K562 (cell line): ENCODE measurements at regions not wholly inside any gene's neighbourhood (a gene's known extent, or its start where the extent isn't known, plus 50 kb on each side); places are given as distances from the start of the nearest gene placed in this dataset.

ENCODE experiments used
- ADNP ChIP-seq: fragments of 200-800 bp; sonication (Bioruptor generic); IDR thresholded peaks from 2 replicates; pipeline ENCODE4 v1.6.1; 2016; ENCODE audit warnings: missing genetic modification characterization, missing compliant biosample characterization
- ARNT ChIP-seq, 2 experiments: fragments of 450-650 bp; IDR thresholded peaks; 2 replicates each; pipeline ENCODE4 v1.6.1; 2016; ENCODE audit warnings: mild to moderate bottlenecking in 1 of 2
- CHD4 ChIP-seq: fragments of 200-600 bp; sonication (generic); IDR thresholded peaks from 3 replicates; pipeline ENCODE4 v1.6.1; 2012; ENCODE audit warnings: low read depth, mild to moderate bottlenecking, mixed read lengths, low read length, inconsistent platforms; ENCODE audit not compliant: insufficient read depth, insufficient replicate concordance, poor library complexity, severe bottlenecking
- COPS2 ChIP-seq: fragments of 450-650 bp; conservative IDR thresholded peaks from 2 replicates; pipeline ENCODE4 v1.6.1; 2016; ENCODE audit warnings: mild to moderate bottlenecking, moderate library complexity
- HCFC1 ChIP-seq: IDR thresholded peaks from 2 replicates; pipeline ENCODE4 v1.6.1; 2012; ENCODE audit warnings: low read depth, low read length, improper control_type of control experiment
- IFI16 ChIP-seq: fragments of 250-450 bp; sonication (Bioruptor Pico); IDR thresholded peaks from 2 replicates; pipeline ENCODE4 v2.1.2; 2022; ENCODE audit warnings: mild to moderate bottlenecking, inconsistent platforms
- IRF2 ChIP-seq: sonication (generic); formaldehyde crosslinking; IDR thresholded peaks from 2 replicates; pipeline ENCODE4 v1.8.1; 2022; ENCODE audit warnings: mild to moderate bottlenecking, missing genetic modification reagents
- KDM4B ChIP-seq, 2 experiments: fragments of 450-650 bp in 1 of 2; sonication (generic) in 1 of 2; IDR thresholded peaks; 2 replicates each; pipeline ENCODE4 v1.6.1; 2016 to 2017; ENCODE audit warnings: borderline replicate concordance in 2 of 2, antibody characterized with exemption in 1 of 2, low read depth in 1 of 2, mild to moderate bottlenecking in 1 of 2
- KDM5B ChIP-seq: fragments of 200-600 bp; sonication (generic); IDR thresholded peaks from 2 replicates; pipeline ENCODE4 v1.6.1; 2012; ENCODE audit warnings: low read depth, mild to moderate bottlenecking, moderate library complexity, low read length, control low read depth, inconsistent platforms; ENCODE audit not compliant: insufficient replicate concordance
- NR2C1 ChIP-seq, 2 experiments: fragments of 450-650 bp; IDR thresholded peaks; 2 replicates each; pipeline ENCODE4 v1.6.1; 2017; ENCODE audit warnings: mild to moderate bottlenecking in 2 of 2, antibody characterized with exemption in 1 of 2, inconsistent platforms in 1 of 2, missing compliant biosample characterization in 1 of 2, missing genetic modification characterization in 1 of 2
- PCBP1 ChIP-seq: fragments of 200-400 bp; formaldehyde crosslinking; IDR thresholded peaks from 2 replicates; pipeline ENCODE4 v1.6.1; 2018; ENCODE audit warnings: mild to moderate bottlenecking, low read depth, low read length; ENCODE audit not compliant: poor library complexity, severe bottlenecking
- PHF20 ChIP-seq: fragments of 450-650 bp; IDR thresholded peaks from 2 replicates; pipeline ENCODE4 v1.6.1; 2018; ENCODE audit not compliant: partially characterized antibody
- PHF21A ChIP-seq: fragments of 450-650 bp; IDR thresholded peaks from 2 replicates; pipeline ENCODE4 v1.6.1; 2017; ENCODE audit warnings: low read depth, borderline replicate concordance
- PRPF4 ChIP-seq: fragments of 200-400 bp; formaldehyde crosslinking; IDR thresholded peaks from one replicate; pipeline ENCODE4 v1.6.1; 2017; ENCODE audit warnings: low read length, low read depth, mild to moderate bottlenecking; ENCODE audit not compliant: insufficient read depth, poor library complexity, severe bottlenecking
- RBM14 ChIP-seq: fragments of 200-400 bp; formaldehyde crosslinking; IDR thresholded peaks from 2 replicates; pipeline ENCODE4 v1.6.1; 2018; ENCODE audit warnings: low read depth, mild to moderate bottlenecking, low read length, moderate library complexity, borderline replicate concordance; ENCODE audit not compliant: insufficient read depth
- SMARCB1 ChIP-seq: IDR thresholded peaks from 2 replicates; pipeline ENCODE4 v1.6.1; 2011; ENCODE audit warnings: improper control_type of control experiment, low read depth; ENCODE audit not compliant: insufficient read length
- STAT5B ChIP-seq: fragments of 250-450 bp; sonication (Bioruptor Pico); IDR thresholded peaks from 2 replicates; pipeline ENCODE4 v1.8.0; 2021; ENCODE audit warnings: mild to moderate bottlenecking, inconsistent platforms
- ZC3H11A ChIP-seq: IDR thresholded peaks from 2 replicates; pipeline ENCODE4 v1.6.1; 2012; ENCODE audit warnings: low read depth, low read length, improper control_type of control experiment
- ZC3H8 ChIP-seq: fragments of 450-650 bp; IDR thresholded peaks from 2 replicates; pipeline ENCODE4 v1.6.1; 2017
- ZFP91 ChIP-seq: sonication (generic); formaldehyde crosslinking; IDR thresholded peaks from 2 replicates; pipeline ENCODE4 v1.8.0; 2022; ENCODE audit warnings: mild to moderate bottlenecking, missing genetic modification reagents
- ZNF140 ChIP-seq: fragments of 250-450 bp; sonication (Bioruptor Pico); IDR thresholded peaks from 2 replicates; pipeline ENCODE4 v1.8.0; 2021; ENCODE audit warnings: moderate library complexity, mild to moderate bottlenecking, inconsistent platforms
- ZNF277 ChIP-seq: fragments of 250-450 bp; sonication (Bioruptor Pico); IDR thresholded peaks from 2 replicates; pipeline ENCODE4 v1.8.0; 2022; ENCODE audit warnings: inconsistent platforms, mild to moderate bottlenecking, moderate library complexity, borderline replicate concordance
- ZNF436 ChIP-seq: fragments of 250-450, 450-650 bp; sonication (Bioruptor Pico); formaldehyde crosslinking; IDR thresholded peaks from 2 replicates; pipeline ENCODE4 v1.7.0; 2020; ENCODE audit warnings: mild to moderate bottlenecking
- ZNF699 ChIP-seq: fragments of 250-450 bp; sonication (Bioruptor Pico); IDR thresholded peaks from 2 replicates; pipeline ENCODE4 v1.8.0; 2021; ENCODE audit warnings: mild to moderate bottlenecking, moderate library complexity; ENCODE audit not compliant: insufficient replicate concordance
- TF ChIP-seq, protein P1 (sequence below): fragments of 200-800 bp; sonication (Bioruptor generic); IDR thresholded peaks from 2 replicates; pipeline ENCODE4 v1.6.1; 2017; ENCODE audit warnings: missing genetic modification characterization, missing compliant biosample characterization

DNA sequence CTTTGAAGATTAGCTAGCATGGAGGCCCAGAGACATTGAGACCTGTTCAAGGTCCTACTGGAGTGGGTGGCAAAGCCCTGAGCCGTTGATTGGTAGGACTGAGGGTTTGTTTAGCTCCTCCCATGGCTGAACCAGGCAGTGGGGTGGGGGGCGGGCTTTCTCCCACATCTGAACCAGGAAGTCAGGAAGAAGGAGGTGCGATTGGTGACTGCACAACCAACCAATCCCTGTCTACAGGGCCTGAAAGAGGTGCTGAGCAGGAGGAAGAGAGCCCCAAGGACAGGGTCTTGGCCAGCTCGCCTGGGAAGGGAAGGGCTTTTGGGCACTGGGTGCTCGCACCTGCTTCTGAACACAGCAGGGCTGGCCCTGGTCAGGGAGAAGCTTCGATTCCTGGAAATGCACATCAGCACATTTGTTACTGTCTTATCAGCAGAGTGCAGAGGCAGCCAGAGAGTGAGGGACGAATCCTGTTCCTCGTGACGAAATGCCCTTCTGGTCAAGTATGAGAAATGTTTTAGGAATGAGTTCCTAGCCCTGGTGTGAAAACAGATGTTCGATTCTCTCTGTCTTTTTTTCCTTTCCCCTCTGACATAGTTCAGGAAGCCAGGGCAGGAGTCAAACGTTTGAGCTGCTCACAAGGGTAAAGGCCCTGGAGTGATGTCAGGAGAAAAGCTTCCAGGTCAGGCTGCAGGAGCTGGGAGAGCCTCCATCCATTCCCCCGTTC lies 294.8 kb upstream of the KLF4 start (continued):
- TF ChIP-seq, protein P1, sequence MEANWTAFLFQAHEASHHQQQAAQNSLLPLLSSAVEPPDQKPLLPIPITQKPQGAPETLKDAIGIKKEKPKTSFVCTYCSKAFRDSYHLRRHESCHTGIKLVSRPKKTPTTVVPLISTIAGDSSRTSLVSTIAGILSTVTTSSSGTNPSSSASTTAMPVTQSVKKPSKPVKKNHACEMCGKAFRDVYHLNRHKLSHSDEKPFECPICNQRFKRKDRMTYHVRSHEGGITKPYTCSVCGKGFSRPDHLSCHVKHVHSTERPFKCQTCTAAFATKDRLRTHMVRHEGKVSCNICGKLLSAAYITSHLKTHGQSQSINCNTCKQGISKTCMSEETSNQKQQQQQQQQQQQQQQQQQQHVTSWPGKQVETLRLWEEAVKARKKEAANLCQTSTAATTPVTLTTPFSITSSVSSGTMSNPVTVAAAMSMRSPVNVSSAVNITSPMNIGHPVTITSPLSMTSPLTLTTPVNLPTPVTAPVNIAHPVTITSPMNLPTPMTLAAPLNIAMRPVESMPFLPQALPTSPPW (CRISPR knock-in tag) = peak; percentile 78
- TF ChIP-seq IRF2 (CRISPR knock-in tag) = no peak
- TF ChIP-seq KDM4B (IDR thresholded peaks at IDR 0.05; ENCODE audit: borderline replicate concordance in 2 of 2, low read depth in 1 of 2) = no peak
- no peak for TF ChIP-seq IFI16 (CRISPR knock-in tag)
- no peak for TF ChIP-seq RBM14
- no peak for TF ChIP-seq KDM5B
- TF ChIP-seq ZFP91 (CRISPR knock-in tag) = no peak
- TF ChIP-seq HCFC1 = no peak
- peak; percentile 54 for TF ChIP-seq NR2C1 (IDR thresholded peaks at IDR 0.05)
- TF ChIP-seq NR2C1 (tag; IDR thresholded peaks at IDR 0.05) = peak; percentile 77
- TF ChIP-seq SMARCB1 = no peak
- TF ChIP-seq ZNF140 (CRISPR knock-in tag) = no peak
- TF ChIP-seq ZNF699 = no peak
- no peak for TF ChIP-seq COPS2
- no peak for TF ChIP-seq PHF21A
- TF ChIP-seq ADNP = no peak
- no peak for TF ChIP-seq ZC3H8
- no peak for TF ChIP-seq ZNF436 (CRISPR knock-in tag)
- no peak for TF ChIP-seq ZNF277 (CRISPR knock-in tag)
- peak; percentile 9 for TF ChIP-seq PHF20
- peak; percentile 57 to 90; a peak in 3 of 4 replicates for TF ChIP-seq ARNT (IDR thresholded peaks at IDR 0.05)
- no peak for TF ChIP-seq ZC3H11A
- no peak for TF ChIP-seq CHD4
- TF ChIP-seq PCBP1 = no peak
- TF ChIP-seq PRPF4 = no peak
- no peak for TF ChIP-seq STAT5B (CRISPR knock-in tag)
